ENCODE measurements at regions not wholly inside any gene's neighbourhood (a gene's known extent, or its start where the extent isn't known, plus 50 kb on each side); places are given as distances from the start of the nearest gene placed in this dataset.
A peak's percentile ranks its signal among the peaks of the same experiment; 100 is the strongest.
"Not testable (repeated sequence)": the region's sequence is repeated elsewhere in the genome, so short reads cannot be mapped to it uniquely, and the experiment has no call there.

DNA sequence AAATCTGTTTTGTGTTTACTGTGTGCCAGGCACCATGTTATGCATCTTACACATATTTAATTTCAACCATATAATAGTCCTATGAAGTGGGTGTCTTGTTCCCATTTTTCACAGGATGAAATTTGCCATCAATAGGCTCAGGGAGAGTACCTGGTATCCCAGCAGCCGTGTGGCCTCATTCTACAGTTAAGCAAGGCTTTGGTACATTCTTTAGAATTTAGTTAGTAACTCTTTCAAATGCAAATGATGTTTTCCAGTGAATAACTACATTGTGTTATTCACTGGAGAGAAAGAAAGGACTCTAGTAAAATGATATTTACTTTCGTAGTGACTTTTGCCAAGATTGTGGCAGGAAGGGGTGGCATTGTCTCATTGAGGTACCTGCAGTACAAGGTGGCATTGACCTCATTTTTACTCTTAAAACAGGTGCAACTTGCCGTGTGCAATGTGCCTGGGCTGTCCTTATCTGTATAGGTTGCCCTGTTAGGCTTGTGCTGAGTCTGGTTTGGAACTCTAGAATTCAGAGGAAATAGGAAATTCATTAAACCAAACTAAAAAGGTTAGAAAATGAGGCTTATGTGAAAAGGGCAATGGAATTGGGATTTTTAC, 117.4 kb upstream of the NBPF8 start:
- not testable (repeated sequence) for H3K27ac ChIP-seq (replicated peaks); DNase-seq (ENCODE audit: low read depth in 1 of 2, low spot score in 1 of 2); H3K27me3 ChIP-seq (ENCODE audit: insufficient read depth, poor library complexity, severe bottlenecking); H3K4me3 ChIP-seq (replicated peaks; ENCODE audit: insufficient read depth, low read length)

DNA sequence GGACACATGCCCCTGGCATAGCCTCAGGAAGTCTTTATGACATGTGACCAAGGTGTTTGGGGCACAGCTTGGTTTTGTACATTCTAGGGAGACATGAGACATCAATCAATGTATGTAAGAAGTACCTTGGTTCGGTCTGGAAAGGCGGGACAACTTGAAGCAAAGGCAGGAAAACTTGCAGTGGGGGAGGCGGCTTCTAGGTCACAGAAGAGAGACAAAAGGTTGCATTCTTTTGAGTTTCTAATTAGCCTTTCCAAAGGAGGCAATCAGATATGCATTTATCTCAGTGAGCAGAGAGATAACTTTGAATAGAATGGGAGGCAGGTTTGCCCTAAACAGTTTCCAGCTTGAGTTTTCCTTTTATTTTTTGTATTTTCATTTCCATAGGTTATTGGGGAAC, 113.8 kb upstream of the SEC22B start:
- H3K27me3 ChIP-seq (ENCODE audit: insufficient read depth, poor library complexity, severe bottlenecking); H3K4me3 ChIP-seq (replicated peaks; ENCODE audit: insufficient read depth, low read length); H3K27ac ChIP-seq (replicated peaks); DNase-seq (ENCODE audit: low read depth in 1 of 2, low spot score in 1 of 2): not testable (repeated sequence)

DNA sequence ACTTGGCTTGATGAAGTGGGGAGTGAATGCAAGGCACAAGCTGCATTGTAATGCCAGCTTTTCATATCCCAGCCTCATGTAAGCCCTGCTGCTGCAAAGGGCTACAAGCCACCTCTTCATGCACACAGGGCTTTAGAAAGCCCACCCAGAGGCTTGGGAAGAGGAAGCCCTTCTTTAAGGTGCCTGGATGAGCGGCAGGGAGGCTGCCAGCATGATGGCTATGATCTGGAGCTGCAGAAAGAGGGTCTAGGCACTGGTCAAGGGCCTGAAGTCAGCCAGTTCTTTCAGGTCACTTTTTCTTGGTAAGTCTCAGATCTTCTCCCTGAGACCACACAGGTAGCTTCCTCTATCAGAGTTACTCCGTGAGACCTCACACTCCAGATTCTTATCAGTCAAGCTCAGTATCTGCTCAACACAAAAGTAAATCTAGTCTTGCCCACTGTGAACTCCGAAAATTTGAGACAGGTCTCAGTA, 113.3 kb upstream of the SEC22B start:
- DNase-seq (ENCODE audit: low read depth in 1 of 2, low spot score in 1 of 2); H3K4me3 ChIP-seq (replicated peaks; ENCODE audit: insufficient read depth, low read length); H3K27ac ChIP-seq (replicated peaks); H3K27me3 ChIP-seq (ENCODE audit: insufficient read depth, poor library complexity, severe bottlenecking): not testable (repeated sequence)

- not testable (repeated sequence) for H3K27ac ChIP-seq (replicated peaks); H3K27me3 ChIP-seq (ENCODE audit: insufficient read depth, poor library complexity, severe bottlenecking); H3K4me3 ChIP-seq (replicated peaks; ENCODE audit: insufficient read depth, low read length); DNase-seq (ENCODE audit: low read depth in 1 of 2, low spot score in 1 of 2)
These were observed 112.7 kb upstream of the SEC22B start for GRCh38 chr1:120288814-120289600.

GRCh38 chr1:120288167-120288566, 111.8 kb upstream of the SEC22B start:
- H3K27ac ChIP-seq (replicated peaks); H3K27me3 ChIP-seq (ENCODE audit: insufficient read depth, poor library complexity, severe bottlenecking); H3K4me3 ChIP-seq (replicated peaks; ENCODE audit: insufficient read depth, low read length); DNase-seq (ENCODE audit: low read depth in 1 of 2, low spot score in 1 of 2): not testable (repeated sequence)

DNA sequence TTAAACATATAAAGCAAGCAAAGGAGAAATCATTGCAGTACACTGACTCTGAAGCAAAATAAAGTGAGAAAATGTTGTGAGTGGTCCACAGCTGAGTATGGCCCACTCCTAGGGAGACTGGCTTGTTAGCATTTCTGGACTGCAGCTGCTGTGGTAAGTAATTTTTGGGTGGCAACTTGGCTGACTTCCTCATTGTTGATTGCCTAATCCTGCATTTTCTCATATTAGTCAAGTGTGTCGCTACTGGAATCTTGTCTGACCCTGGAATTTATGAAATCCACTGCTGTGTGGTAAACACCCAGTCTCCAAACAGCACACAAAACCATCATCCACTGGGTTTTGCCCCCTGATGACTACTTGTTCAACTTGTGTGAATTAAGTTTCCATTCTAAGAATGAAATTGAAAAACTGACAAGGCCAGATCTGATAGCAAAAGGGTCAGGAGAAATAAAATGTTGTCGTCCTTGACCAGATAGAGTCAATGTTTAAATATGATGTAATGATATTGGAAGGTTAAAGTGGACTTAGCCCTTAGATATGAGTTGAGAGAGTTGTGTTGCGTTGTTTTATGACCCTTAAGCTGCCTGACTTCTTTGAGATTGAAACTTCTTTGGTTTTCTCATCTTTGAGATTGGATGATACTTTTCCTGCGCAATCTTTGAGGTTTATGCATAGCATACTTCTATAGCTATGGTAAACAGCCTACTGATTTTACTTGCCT, 106.6 kb upstream of the SEC22B start:
- not testable (repeated sequence) for H3K27ac ChIP-seq (replicated peaks); DNase-seq (ENCODE audit: low read depth in 1 of 2, low spot score in 1 of 2); H3K27me3 ChIP-seq (ENCODE audit: insufficient read depth, poor library complexity, severe bottlenecking); H3K4me3 ChIP-seq (replicated peaks; ENCODE audit: insufficient read depth, low read length)

- H3K27ac ChIP-seq (replicated peaks); DNase-seq (ENCODE audit: low read depth in 1 of 2, low spot score in 1 of 2); H3K4me3 ChIP-seq (replicated peaks; ENCODE audit: insufficient read depth, low read length); H3K27me3 ChIP-seq (ENCODE audit: insufficient read depth, poor library complexity, severe bottlenecking): not testable (repeated sequence)
These were observed 101.9 kb upstream of the SEC22B start for GRCh38 chr1:120278259-120278610.

DNA sequence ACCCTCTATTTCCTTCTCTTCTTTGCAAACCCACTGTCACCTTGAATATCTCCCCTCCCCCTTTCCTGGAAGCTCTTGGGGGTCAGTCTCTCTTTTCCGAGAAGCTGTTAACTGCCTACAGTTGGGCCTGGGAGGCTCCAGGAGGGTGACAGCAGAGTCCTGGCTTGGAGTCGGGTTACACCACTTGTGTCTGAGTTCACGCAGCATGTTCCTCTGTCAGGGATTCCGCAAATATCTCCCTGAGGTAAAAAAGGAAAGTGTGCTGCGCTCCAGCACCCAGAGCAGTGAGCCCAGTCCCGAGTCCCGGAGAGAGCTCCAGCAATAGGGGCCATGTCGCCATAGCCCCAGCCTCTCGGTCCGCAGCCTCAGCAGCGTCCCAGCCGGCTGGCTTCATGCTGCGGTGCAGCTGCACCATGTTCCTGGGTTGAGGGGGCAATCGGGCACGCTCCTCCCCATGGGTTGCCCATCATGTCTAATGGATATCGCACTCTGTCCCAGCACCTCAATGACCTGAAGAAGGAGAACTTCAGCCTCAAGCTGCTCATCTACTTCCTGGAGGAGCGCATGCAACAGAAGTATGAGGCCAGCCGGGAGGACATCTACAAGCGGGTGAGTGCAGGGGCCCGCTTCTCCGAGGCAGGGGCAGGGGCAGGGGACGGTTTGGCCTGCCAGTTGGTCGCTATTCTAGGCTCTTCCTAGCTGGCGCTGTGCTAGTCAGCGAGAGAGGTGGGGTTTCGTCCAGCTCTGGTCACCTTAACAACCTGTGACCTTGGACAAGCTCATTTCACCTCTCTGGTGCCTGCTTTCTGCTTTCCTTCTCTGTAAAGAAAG, 101.3 kb upstream of the SEC22B start:
- not testable (repeated sequence) for H3K27me3 ChIP-seq (ENCODE audit: insufficient read depth, poor library complexity, severe bottlenecking); H3K4me3 ChIP-seq (replicated peaks; ENCODE audit: insufficient read depth, low read length); H3K27ac ChIP-seq (replicated peaks); DNase-seq (ENCODE audit: low read depth in 1 of 2, low spot score in 1 of 2)

DNA sequence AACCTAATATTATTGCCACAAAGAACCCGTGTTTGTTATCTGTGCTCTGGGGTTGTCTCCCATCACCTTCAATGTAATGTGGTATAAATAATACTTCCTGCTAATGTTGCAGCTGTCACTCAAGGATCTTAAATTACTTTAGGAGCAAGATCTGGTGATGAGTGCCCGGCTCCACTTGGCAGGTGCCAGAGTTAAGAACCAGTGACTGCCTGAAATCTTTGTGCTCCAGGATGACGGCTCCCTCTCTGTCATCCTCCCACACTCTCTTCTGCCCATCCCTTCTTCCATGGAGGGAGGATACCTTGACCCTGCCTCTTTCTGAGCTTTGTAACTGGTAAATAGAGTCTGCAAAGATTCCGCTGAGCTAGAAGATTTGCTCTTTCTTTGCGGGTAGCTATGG, 100.4 kb upstream of the SEC22B start:
- H3K4me3 ChIP-seq (replicated peaks; ENCODE audit: insufficient read depth, low read length); DNase-seq (ENCODE audit: low read depth in 1 of 2, low spot score in 1 of 2): not testable (repeated sequence)

DNA sequence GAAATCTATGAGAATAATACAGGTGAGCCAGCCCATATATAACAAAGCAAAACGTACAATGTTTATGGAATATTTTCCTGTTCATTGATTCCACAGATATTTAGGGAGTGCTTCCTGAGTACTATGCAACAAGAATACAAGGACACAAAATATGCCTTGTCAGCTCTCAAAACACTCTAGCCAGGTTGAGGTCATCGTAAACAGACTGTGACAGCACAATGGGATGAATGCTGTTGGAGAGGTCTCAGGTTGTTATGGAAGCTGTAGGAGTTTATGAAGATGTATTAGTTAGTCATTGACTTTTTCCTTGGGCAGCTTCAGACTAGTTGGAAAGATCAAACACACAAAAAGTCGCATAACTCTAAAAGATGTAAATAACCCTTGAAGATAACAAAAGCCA, 98.1 kb upstream of the SEC22B start:
- H3K27ac ChIP-seq (replicated peaks); DNase-seq (ENCODE audit: low read depth in 1 of 2, low spot score in 1 of 2); H3K27me3 ChIP-seq (ENCODE audit: insufficient read depth, poor library complexity, severe bottlenecking); H3K4me3 ChIP-seq (replicated peaks; ENCODE audit: insufficient read depth, low read length): not testable (repeated sequence)

More for the DNA sequence above, 100.4 kb upstream of the SEC22B start:
- not testable (repeated sequence) for H3K27me3 ChIP-seq (ENCODE audit: insufficient read depth, poor library complexity, severe bottlenecking); H3K27ac ChIP-seq (replicated peaks)

DNA sequence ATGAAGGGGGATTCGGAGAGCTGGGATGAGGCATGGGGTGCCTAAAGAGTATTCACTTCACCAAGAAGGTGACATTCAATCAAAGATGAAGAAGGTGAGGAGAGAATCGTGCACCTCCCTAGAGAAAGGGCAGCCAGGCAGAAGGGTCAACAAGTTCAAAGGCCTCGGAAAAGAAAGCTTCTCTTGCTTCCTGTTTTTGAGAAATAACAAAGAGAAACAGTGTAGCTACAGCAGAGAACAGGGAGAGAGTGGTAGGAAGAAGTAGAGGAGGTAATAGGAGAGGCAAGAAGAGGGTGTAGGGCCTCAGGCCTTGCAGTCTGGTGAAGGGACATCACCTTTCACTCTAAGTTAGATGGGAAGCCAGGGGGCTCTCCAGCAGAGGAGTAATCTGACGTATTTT, 97.0 kb upstream of the SEC22B start:
- not testable (repeated sequence) for H3K4me3 ChIP-seq (replicated peaks; ENCODE audit: insufficient read depth, low read length); H3K27me3 ChIP-seq (ENCODE audit: insufficient read depth, poor library complexity, severe bottlenecking); H3K27ac ChIP-seq (replicated peaks)
- DNase-seq (ENCODE audit: low read depth in 1 of 2, low spot score in 1 of 2) = peak in 1 of 2 experiments; percentile 4

DNA sequence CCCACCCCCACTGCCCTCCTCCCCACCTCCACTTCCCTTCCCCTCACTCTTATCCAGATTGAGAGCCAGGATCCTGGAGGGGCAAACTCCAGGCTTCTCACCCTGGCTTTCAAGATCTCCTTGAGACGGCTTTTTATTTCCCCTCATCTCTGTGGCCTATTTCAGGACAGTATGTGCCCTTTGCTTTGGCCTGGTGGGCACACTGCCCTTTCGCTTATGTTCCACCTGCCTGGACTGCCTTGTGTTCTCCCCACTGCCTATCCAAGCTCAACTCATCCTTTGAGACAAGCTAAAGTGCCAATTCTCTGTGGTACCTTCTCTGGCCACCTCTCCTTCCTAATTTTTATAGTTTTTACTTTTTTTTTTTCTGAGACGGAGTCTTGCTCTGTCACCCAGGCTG, 95.9 kb upstream of the SEC22B start:
- not testable (repeated sequence) for H3K4me3 ChIP-seq (replicated peaks; ENCODE audit: insufficient read depth, low read length); H3K27ac ChIP-seq (replicated peaks)

DNA sequence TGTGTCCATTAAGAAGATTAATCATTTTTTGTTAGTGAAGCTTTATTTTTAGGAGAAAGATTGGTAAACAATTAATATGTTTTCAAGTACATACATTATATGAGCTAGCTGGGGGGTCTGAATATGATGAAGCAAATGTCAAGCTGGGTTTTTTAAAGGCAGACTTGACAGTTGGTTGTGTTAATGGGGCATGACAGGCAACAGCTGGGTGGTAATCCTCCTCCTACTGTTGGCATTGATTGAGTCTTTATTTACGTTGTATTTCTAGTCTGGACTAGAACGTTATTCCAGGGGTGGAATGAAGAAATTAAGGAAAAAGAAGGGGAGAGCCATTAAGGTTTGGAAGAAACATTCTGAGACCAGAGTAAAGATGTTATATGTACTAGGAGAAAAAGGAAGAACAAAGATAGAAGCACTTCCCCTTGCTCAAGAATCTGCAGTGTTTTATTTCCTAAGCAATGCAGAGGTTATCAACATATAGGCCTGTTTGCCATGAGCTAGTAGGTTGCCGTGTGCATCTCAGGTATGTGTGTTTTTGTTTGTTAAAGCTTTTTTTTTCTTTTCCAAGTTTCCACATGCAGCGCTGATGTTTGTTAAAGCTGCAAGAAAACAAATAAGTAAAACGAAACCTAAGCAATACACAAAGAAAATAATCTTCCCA, 95.4 kb upstream of the SEC22B start:
- H3K4me3 ChIP-seq (replicated peaks; ENCODE audit: insufficient read depth, low read length); H3K27me3 ChIP-seq (ENCODE audit: insufficient read depth, poor library complexity, severe bottlenecking); DNase-seq (ENCODE audit: low read depth in 1 of 2, low spot score in 1 of 2); H3K27ac ChIP-seq (replicated peaks): not testable (repeated sequence)

More for the DNA sequence above, 95.9 kb upstream of the SEC22B start:
- not testable (repeated sequence) for DNase-seq (ENCODE audit: low read depth in 1 of 2, low spot score in 1 of 2); H3K27me3 ChIP-seq (ENCODE audit: insufficient read depth, poor library complexity, severe bottlenecking)
